Activated CD4-positive, alpha-beta T cell treated with anti-CD3 and anti-CD28 coated beads, Interleukin-2, Interleukin-6, amounts not matched to agents 100 ng/mL and 50 ng/mL, durations not matched to agents 16 hours and 8 hours (primary cell): ENCODE measurements at regions not wholly inside any gene's neighbourhood (a gene's known extent, or its start where the extent isn't known, plus 50 kb on each side); places are given as distances from the start of the nearest gene placed in this dataset.
"Not testable (repeated sequence)": the region's sequence is repeated elsewhere in the genome, so short reads cannot be mapped to it uniquely, and the experiment has no call there.

Experiments
- DNase-seq: peaks from one replicate; pipeline ENCODE4 v3.0.0-alpha.2; 2020

- DNase-seq = no peak
Observed at GRCh38 chr13:68944272-68944671, 1163.4 kb upstream of the ATXN8OS start.

- DNase-seq = no peak
Observed at GRCh38 chr13:68940049-68940448, 1167.6 kb upstream of the ATXN8OS start.

- no peak for DNase-seq
Observed at GRCh38 chr13:68938639-68939038, 1169.0 kb upstream of the ATXN8OS start.

- DNase-seq = no peak
Observed at GRCh38 chr13:68929075-68929745, 1178.4 kb upstream of the ATXN8OS start.

GRCh38 chr13:68927387-68928026 is 1180.1 kb upstream of the ATXN8OS start:
- no peak for DNase-seq

- DNase-seq = no peak
Observed at GRCh38 chr13:68923995-68924394, 1183.6 kb upstream of the ATXN8OS start.

- no peak for DNase-seq
Observed at GRCh38 chr13:68908879-68909278, 1198.7 kb upstream of the ATXN8OS start.

- no peak for DNase-seq
Observed at GRCh38 chr13:68905186-68905585, 1202.4 kb upstream of the ATXN8OS start.

- no peak for DNase-seq
Observed at GRCh38 chr13:68897331-68897928, 1210.2 kb upstream of the ATXN8OS start.

GRCh38 chr13:68895696-68896095 is 1211.9 kb upstream of the ATXN8OS start:
- no peak for DNase-seq

- DNase-seq = not testable (repeated sequence)
Observed at GRCh38 chr13:68893721-68894120, 1213.9 kb upstream of the ATXN8OS start.

- not testable (repeated sequence) for DNase-seq
Observed at GRCh38 chr13:68892596-68892995, 1215.0 kb upstream of the ATXN8OS start.

- not testable (repeated sequence) for DNase-seq
Observed at GRCh38 chr13:68890101-68890500, 1217.5 kb upstream of the ATXN8OS start.

- no peak for DNase-seq
Observed at GRCh38 chr13:68888832-68889231, 1218.8 kb upstream of the ATXN8OS start.

- DNase-seq = no peak
Observed at GRCh38 chr13:68872338-68872737, 1235.3 kb upstream of the ATXN8OS start.

GRCh38 chr13:68851026-68851425 is 1256.6 kb upstream of the ATXN8OS start:
- no peak for DNase-seq

GRCh38 chr13:68850160-68850559 is 1257.5 kb upstream of the ATXN8OS start:
- DNase-seq = no peak

GRCh38 chr13:68846663-68847062 is 1261.0 kb upstream of the ATXN8OS start:
- DNase-seq = no peak

GRCh38 chr13:68834375-68834774 is 1273.3 kb upstream of the ATXN8OS start:
- no peak for DNase-seq

GRCh38 chr13:68816715-68817114 is 1290.9 kb upstream of the ATXN8OS start:
- DNase-seq = no peak

GRCh38 chr13:68813180-68813796 is 1294.3 kb upstream of the ATXN8OS start:
- no peak for DNase-seq

- DNase-seq = no peak
Observed at GRCh38 chr13:68810660-68811059, 1297.0 kb upstream of the ATXN8OS start.

GRCh38 chr13:68808456-68808855 is 1299.2 kb upstream of the ATXN8OS start:
- DNase-seq = no peak

GRCh38 chr13:68806125-68806524 is 1301.5 kb upstream of the ATXN8OS start:
- DNase-seq = no peak
